Retinal pigment epithelial cell (primary cell): ENCODE measurements at regions not wholly inside any gene's neighbourhood (a gene's known extent, or its start where the extent isn't known, plus 50 kb on each side); places are given as distances from the start of the nearest gene placed in this dataset.

ENCODE experiments used
- DNase-seq: peaks from one replicate; pipeline ENCODE4 v3.0.0-alpha.2; 2010; ENCODE audit warnings: low read depth
- H3K4me3 ChIP-seq: 2 replicates; pipeline ENCODE4 v1.5.1; 2011; ENCODE audit warnings: mild to moderate bottlenecking, low read length, control low read depth, moderate library complexity
- CTCF ChIP-seq: conservative IDR thresholded peaks from 2 replicates; pipeline ENCODE4 v1.5.1; 2011; ENCODE audit warnings: low read depth, low read length, control low read depth, inconsistent platforms

DNA sequence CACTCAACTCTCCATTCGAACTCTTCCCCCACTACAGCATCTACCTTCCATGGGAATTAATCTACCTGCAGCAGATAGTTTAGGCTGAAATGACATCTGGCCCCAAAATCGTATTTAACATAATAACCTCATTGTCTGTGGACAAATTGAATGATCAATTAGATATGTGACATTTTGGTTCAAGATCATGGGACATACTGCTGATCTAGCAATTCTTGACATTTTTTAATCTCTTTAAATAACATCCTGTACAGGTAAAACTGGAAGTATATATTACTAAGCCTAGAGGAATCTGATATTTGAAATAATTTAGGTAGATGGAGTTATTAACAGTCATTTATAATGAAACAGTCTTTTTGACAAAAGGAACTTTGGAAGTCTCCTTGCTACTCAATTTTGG is 702.5 kb downstream of the NLGN4X start:
- no peak overlapping the region for H3K4me3 ChIP-seq
- DNase-seq = no peak
- TF ChIP-seq CTCF = no peak

DNA sequence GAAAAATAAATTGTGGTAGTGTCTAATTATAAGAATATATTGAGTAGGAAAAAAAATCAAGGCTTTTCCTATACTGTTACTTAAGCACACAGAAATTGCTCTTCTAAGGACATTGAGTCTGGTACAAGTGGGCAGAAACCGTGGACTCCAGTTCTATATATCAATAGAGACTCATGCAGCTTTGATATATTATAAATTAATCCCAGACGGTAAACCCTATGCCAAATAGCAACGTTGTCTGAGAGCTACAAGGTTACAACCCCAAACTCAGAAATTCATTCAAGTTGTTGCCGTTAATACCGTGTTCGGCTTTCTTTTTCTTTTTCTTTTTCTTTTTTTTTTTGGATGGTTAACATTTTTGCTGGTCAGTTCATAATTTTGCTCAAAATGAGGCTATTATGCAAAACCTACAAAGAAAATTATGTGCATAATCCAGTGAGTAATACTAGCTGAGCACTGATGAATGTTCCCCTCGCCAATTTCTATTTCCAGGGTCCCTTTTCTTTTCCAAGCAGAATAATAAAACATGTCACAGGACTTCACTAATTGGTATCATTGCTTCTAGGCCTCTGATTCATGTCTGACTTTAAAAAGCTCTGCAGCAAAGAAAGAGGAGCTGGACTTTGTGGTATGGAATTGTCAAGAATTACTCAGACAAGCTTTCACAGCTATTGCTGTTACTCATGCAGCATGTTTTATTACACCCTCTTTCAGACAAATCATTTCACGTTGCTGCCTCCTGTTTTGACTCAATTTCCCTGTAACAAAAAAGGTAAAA is 737.7 kb downstream of the NLGN4X start:
- no peak for DNase-seq
- no peak overlapping the region for H3K4me3 ChIP-seq
- TF ChIP-seq CTCF = no peak

DNA sequence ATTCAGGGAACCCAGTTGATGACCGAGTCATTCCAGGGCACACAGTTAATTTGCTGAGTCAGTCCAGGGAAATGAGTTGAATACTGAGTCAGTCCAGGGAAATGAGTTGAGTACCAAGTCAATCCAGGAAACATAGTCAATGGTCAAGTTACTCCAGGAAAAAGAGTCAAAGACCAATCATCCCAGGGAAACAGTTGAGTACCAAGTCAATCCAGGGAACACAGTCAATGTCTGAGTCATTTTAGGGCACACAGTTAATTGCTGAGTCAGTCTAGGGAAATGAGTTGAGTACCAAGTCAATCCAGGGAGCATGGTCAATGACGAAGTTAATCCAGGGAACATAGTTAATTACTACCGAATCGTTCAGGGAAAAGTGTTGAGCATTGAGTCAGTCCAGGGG is 754.4 kb downstream of the NLGN4X start:
- no peak overlapping the region for H3K4me3 ChIP-seq
- no peak for TF ChIP-seq CTCF
- no peak for DNase-seq

DNA sequence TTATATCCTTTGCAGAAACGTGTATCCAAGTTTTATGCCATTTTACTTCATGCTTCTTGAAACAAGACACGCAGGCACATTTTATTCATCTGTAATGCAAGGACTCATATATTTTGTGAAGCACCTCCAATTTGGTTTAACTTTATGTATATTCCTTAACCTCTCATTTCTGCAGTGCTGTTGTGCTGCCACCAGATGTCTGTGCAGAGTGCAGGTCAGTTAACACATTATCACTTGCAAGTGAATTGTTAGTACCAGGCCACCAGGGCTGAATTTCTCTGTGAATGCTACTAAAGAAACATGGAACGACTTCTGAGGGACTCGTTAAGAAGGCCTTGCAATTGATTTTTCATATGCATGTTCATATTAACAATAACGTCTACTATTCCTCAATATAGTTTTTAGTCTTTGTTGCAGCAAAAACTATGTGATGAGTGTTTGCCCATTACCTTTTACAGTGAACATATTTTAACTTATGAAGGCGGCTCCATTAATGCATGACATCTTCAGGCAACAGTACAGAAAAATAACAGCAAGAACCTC is 770.3 kb downstream of the NLGN4X start:
- DNase-seq = no peak
- no peak overlapping the region for H3K4me3 ChIP-seq
- TF ChIP-seq CTCF = no peak

- DNase-seq = no peak
- no peak for TF ChIP-seq CTCF
- H3K4me3 ChIP-seq = no peak overlapping the region
Observed at GRCh38 chrX:5449323-5449722, 779.3 kb downstream of the NLGN4X start.

DNA sequence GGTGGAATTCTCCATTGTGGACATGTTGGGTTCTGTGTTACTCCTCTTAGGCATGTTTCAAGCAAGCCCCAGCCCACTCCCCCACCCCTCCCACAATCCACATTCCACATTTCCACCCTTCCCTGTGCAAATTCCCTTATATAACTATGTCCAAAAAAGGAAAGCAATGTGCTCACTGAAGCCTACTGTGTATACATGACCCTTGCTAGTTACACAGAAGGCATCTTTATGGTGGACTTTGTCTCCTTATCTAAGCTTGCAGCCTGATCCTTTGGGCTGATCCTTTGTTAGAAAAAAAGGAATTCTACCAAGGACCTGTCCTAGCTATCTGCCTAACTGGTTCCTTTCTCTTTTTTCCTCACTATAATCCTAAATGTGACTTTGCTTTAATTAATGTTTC is 796.8 kb downstream of the NLGN4X start:
- no peak overlapping the region for H3K4me3 ChIP-seq
- TF ChIP-seq CTCF = no peak
- DNase-seq = no peak

DNA sequence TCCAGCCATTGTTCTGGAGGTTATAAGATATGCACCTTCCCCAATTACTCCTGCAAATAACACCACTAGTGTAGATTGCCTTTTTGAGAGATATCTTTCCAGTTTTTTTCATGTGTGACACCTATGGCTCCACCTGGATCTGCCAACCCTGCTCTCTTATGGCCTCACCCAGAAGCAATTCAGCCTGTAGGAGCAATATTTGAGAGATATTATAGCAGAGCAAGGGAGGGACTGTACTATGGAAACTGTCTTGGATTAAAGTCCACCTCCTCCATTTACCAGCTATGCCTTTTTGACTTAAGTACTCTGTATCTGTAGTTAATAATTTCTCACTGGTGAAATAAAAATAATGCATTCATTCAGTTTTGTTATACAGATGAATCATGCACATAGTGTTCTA is 803.5 kb downstream of the NLGN4X start:
- no peak for TF ChIP-seq CTCF
- H3K4me3 ChIP-seq = no peak overlapping the region
- no peak for DNase-seq
